Nephron progenitor cell (in vitro differentiated cells): ENCODE measurements at regions not wholly inside any gene's neighbourhood (a gene's known extent, or its start where the extent isn't known, plus 50 kb on each side); places are given as distances from the start of the nearest gene placed in this dataset.
"Not testable (repeated sequence)": the region's sequence is repeated elsewhere in the genome, so short reads cannot be mapped to it uniquely, and the experiment has no call there.

ENCODE experiments used
- DNase-seq: peaks from one replicate; pipeline ENCODE4 v3.0.0; 2021
- H3K27ac Mint-ChIP-seq: 2 replicates; pipeline ENCODE4 v1.8.0; 2021; ENCODE audit warnings: mild to moderate bottlenecking, moderate library complexity, mixed read lengths
- H3K27me3 Mint-ChIP-seq: 2 replicates; pipeline ENCODE4 v1.8.0; 2021; ENCODE audit warnings: mild to moderate bottlenecking, low read depth, mixed read lengths; ENCODE audit not compliant: poor library complexity
- H3K36me3 Mint-ChIP-seq: 2 replicates; pipeline ENCODE4 v1.8.0; 2021; ENCODE audit warnings: low read depth, mixed read lengths
- H3K4me1 Mint-ChIP-seq: 2 replicates; pipeline ENCODE4 v1.8.0; 2021; ENCODE audit warnings: mixed read lengths
- H3K4me3 Mint-ChIP-seq: 2 replicates; pipeline ENCODE4 v1.8.0; 2021; ENCODE audit warnings: mild to moderate bottlenecking, moderate library complexity, mixed read lengths
- H3K9me3 Mint-ChIP-seq: 2 replicates; pipeline ENCODE4 v1.8.0; 2021; ENCODE audit warnings: mild to moderate bottlenecking, moderate library complexity, mixed read lengths
- TF ChIP-seq, protein P1 (sequence below): fragments of 200-600 bp; sonication (generic); IDR thresholded peaks from 2 replicates; pipeline ENCODE4 v1.5.0; 2021; ENCODE audit warnings: antibody characterized with exemption

- peak overlapping the region; percentile 2 for H3K27ac Mint-ChIP-seq
- no peaks in the 10 kb centered on the region for H3K36me3 Mint-ChIP-seq
- TF ChIP-seq, protein P1, sequence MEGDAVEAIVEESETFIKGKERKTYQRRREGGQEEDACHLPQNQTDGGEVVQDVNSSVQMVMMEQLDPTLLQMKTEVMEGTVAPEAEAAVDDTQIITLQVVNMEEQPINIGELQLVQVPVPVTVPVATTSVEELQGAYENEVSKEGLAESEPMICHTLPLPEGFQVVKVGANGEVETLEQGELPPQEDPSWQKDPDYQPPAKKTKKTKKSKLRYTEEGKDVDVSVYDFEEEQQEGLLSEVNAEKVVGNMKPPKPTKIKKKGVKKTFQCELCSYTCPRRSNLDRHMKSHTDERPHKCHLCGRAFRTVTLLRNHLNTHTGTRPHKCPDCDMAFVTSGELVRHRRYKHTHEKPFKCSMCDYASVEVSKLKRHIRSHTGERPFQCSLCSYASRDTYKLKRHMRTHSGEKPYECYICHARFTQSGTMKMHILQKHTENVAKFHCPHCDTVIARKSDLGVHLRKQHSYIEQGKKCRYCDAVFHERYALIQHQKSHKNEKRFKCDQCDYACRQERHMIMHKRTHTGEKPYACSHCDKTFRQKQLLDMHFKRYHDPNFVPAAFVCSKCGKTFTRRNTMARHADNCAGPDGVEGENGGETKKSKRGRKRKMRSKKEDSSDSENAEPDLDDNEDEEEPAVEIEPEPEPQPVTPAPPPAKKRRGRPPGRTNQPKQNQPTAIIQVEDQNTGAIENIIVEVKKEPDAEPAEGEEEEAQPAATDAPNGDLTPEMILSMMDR, result no peak
- no peaks in the 10 kb centered on the region for H3K9me3 Mint-ChIP-seq
- H3K4me1 Mint-ChIP-seq, result peaks cover 7% of the 10 kb centered on the region
- no peak for DNase-seq
- H3K4me3 Mint-ChIP-seq, result no peak overlapping the region
- H3K27me3 Mint-ChIP-seq, result no peaks in the 10 kb centered on the region
Measured at GRCh38 chr20:6295867-6296256, 173.0 kb upstream of the FERMT1 start.

- Mint-ChIP-seq H3K9me3 (peaks cover 2% of the 10 kb centered on the region), H3K27ac (peak overlapping the region; percentile 30), H3K36me3 (no peaks in the 10 kb centered on the region), H3K27me3 (no peaks in the 10 kb centered on the region), H3K4me1 (peaks cover 7% of the 10 kb centered on the region), H3K4me3 (no peak overlapping the region)
- no peak for DNase-seq
- TF ChIP-seq, protein P1, result no peak
Measured at GRCh38 chr20:6295127-6295866, 172.5 kb upstream of the FERMT1 start.

- peaks cover 5% of the 10 kb centered on the region for H3K36me3 Mint-ChIP-seq
- H3K4me1 Mint-ChIP-seq, result no peaks in the 10 kb centered on the region
- TF ChIP-seq, protein P1, result no peak
- no peak overlapping the region for H3K4me3 Mint-ChIP-seq
- H3K27ac Mint-ChIP-seq, result no peak overlapping the region
- H3K27me3 Mint-ChIP-seq, result no peaks in the 10 kb centered on the region
- peaks cover 61% of the 10 kb centered on the region for H3K9me3 Mint-ChIP-seq
- DNase-seq, result no peak
Measured at GRCh38 chr20:6287471-6287870, 164.6 kb upstream of the FERMT1 start.

DNA sequence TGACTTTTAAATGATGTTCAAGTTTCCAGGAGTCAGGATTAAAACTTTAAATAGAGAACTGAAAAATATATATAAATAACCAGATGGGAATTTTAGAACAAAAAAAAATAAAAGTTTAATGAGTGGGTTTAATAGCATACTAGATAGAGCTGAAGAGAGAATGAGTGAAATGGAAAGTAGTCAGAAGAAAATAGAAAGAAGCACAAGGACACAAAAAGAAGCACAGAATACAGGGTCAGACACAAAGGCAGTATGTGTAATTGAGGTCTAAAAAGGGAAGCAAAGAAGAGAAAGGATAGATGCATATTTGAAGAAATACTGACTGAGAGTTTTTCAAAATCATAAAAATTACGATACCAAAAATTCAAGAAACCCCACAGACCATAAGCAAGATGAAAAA lies 159.8 kb upstream of the FERMT1 start:
- Mint-ChIP-seq H3K4me3 (no peak overlapping the region), H3K4me1 (peaks cover 3% of the 10 kb centered on the region), H3K27ac (no peak overlapping the region), H3K36me3 (peaks cover 6% of the 10 kb centered on the region), H3K27me3 (no peaks in the 10 kb centered on the region), H3K9me3 (peaks cover 55% of the 10 kb centered on the region)
- DNase-seq, result no peak
- TF ChIP-seq, protein P1, result no peak

DNA sequence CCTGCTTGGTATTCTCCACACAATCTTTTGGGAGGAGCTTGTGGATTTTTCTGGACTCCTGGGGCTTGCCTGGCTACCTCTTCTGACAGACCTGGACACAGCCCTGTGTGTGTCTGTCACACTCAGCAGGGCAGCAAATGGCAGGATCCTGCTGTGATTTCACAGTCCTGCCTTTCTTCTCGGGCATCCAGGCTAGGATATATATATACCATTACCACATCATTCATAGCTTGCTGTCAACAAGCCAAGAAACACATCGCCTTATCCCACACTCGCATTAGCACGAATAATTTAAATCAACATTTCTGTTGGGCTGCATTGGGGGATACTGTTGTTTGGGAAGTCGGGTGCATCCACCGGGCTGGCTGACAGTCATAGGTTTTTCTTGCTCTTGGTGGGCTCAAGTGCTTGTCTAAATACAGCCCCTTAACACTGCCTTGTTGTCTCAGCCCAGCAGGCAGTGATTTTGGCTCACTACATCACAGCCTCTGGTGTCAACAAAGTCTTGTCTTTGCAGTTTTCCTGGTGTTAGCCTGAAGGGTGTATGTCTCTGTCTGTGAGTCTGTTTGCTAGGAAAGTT lies 154.9 kb upstream of the FERMT1 start:
- H3K36me3 Mint-ChIP-seq, result peaks cover 4% of the 10 kb centered on the region
- TF ChIP-seq, protein P1, result no peak
- H3K4me3 Mint-ChIP-seq, result no peak overlapping the region
- peaks cover 6% of the 10 kb centered on the region for H3K4me1 Mint-ChIP-seq
- H3K27ac Mint-ChIP-seq, result peak overlapping the region; percentile 72
- DNase-seq, result no peak
- H3K27me3 Mint-ChIP-seq, result no peaks in the 10 kb centered on the region
- H3K9me3 Mint-ChIP-seq, result peaks cover 17% of the 10 kb centered on the region

- not testable (repeated sequence) for H3K36me3 Mint-ChIP-seq, H3K27me3 Mint-ChIP-seq, H3K9me3 Mint-ChIP-seq, H3K27ac Mint-ChIP-seq, DNase-seq, H3K4me3 Mint-ChIP-seq, H3K4me1 Mint-ChIP-seq
Measured at GRCh38 chr20:6270404-6270803, 147.6 kb upstream of the FERMT1 start.
